ENCODE measurements at regions not wholly inside any gene's neighbourhood (a gene's known extent, or its start where the extent isn't known, plus 50 kb on each side); places are given as distances from the start of the nearest gene placed in this dataset.

GRCh38 chr4:43435291-43435690 is 542.8 kb downstream of the GRXCR1 start:
- no peaks in the 10 kb centered on the region for H3K9me3 ChIP-seq
- H3K4me3 ChIP-seq: no peak overlapping the region
- DNase-seq: no peak
- TF ChIP-seq CTCF (IDR thresholded peaks at IDR 0.05): no peak
- no peak for TF ChIP-seq POLR2A (IDR thresholded peaks at IDR 0.05)
- intact Hi-C loops (cut with DNase I; ENCODE audit: low total_unique reads): no loop called here
- no peak overlapping the region for H3K27ac ChIP-seq
- no peaks in the 10 kb centered on the region for H3K4me1 ChIP-seq
- H3K27me3 ChIP-seq: no peaks in the 10 kb centered on the region
- H3K36me3 ChIP-seq: no peaks in the 10 kb centered on the region

- no peak for DNase-seq
- Histone ChIP-seq H3K4me1 (no peaks in the 10 kb centered on the region), H3K27me3 (no peaks in the 10 kb centered on the region), H3K27ac (no peak overlapping the region), H3K36me3 (no peaks in the 10 kb centered on the region), H3K4me3 (no peak overlapping the region), H3K9me3 (no peaks in the 10 kb centered on the region)
- TF ChIP-seq POLR2A (IDR thresholded peaks at IDR 0.05) (no peak), CTCF (IDR thresholded peaks at IDR 0.05) (no peak)
- intact Hi-C loops (cut with DNase I; ENCODE audit: low total_unique reads): no loop called here
Observed at GRCh38 chr4:43452948-43453347, 560.4 kb downstream of the GRXCR1 start.

DNA sequence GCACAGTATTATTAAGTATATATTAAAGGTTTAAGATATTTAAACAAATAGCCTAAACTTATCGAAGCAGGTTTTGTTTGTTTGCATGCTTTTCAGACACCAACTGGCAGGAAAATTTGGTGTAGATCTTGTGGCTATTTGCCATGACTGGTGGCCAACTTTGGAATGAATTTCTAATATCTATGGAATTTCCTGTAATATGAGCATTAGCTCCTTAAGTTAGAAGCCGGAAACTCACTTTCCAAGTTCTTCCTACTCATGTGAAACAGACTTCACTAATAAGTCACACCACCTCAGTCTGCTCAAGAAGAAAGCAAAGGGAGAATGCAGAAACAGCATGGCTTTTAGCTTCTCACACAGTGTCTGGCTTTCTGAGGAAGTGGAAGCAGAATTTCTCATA is 563.9 kb downstream of the GRXCR1 start:
- H3K9me3 ChIP-seq: no peaks in the 10 kb centered on the region

GRCh38 chr4:43457866-43458265 is 565.4 kb downstream of the GRXCR1 start:
- H3K4me3 ChIP-seq: no peak overlapping the region
- no peaks in the 10 kb centered on the region for H3K27me3 ChIP-seq
- no peaks in the 10 kb centered on the region for H3K4me1 ChIP-seq
- H3K9me3 ChIP-seq: no peaks in the 10 kb centered on the region
- no peak for DNase-seq
- H3K36me3 ChIP-seq: no peaks in the 10 kb centered on the region
- TF ChIP-seq POLR2A (IDR thresholded peaks at IDR 0.05) (no peak), CTCF (IDR thresholded peaks at IDR 0.05) (no peak)
- intact Hi-C loops (cut with DNase I; ENCODE audit: low total_unique reads): no loop called here
- H3K27ac ChIP-seq: no peak overlapping the region

More for the DNA sequence above, 563.9 kb downstream of the GRXCR1 start:
- Histone ChIP-seq H3K27me3 (no peaks in the 10 kb centered on the region), H3K4me3 (no peak overlapping the region), H3K36me3 (no peaks in the 10 kb centered on the region), H3K27ac (no peak overlapping the region), H3K4me1 (no peaks in the 10 kb centered on the region)
- TF ChIP-seq CTCF (IDR thresholded peaks at IDR 0.05): no peak
- no peak for TF ChIP-seq POLR2A (IDR thresholded peaks at IDR 0.05)
- DNase-seq: no peak
- intact Hi-C loops (cut with DNase I; ENCODE audit: low total_unique reads): no loop called here

- no peak for DNase-seq
- no peaks in the 10 kb centered on the region for H3K4me1 ChIP-seq
- TF ChIP-seq CTCF (IDR thresholded peaks at IDR 0.05) (no peak), POLR2A (IDR thresholded peaks at IDR 0.05) (no peak)
- H3K4me3 ChIP-seq: no peak overlapping the region
- H3K27ac ChIP-seq: no peak overlapping the region
- no peaks in the 10 kb centered on the region for H3K9me3 ChIP-seq
- intact Hi-C loops (cut with DNase I; ENCODE audit: low total_unique reads): no loop called here
- H3K27me3 ChIP-seq: no peaks in the 10 kb centered on the region
- H3K36me3 ChIP-seq: no peaks in the 10 kb centered on the region
Observed at GRCh38 chr4:43458293-43458692, 565.8 kb downstream of the GRXCR1 start.

Data from uterus (tissue), 3 donors.